ENCODE measurements at regions not wholly inside any gene's neighbourhood (a gene's known extent, or its start where the extent isn't known, plus 50 kb on each side); places are given as distances from the start of the nearest gene placed in this dataset.

- Histone ChIP-seq H3K27me3 (ENCODE audit: insufficient read depth, poor library complexity, severe bottlenecking) (no peaks in the 10 kb centered on the region), H3K4me3 (replicated peaks; ENCODE audit: insufficient read depth, low read length) (no peak overlapping the region), H3K27ac (replicated peaks) (no peak overlapping the region)
- TF ChIP-seq GABPA (IDR thresholded peaks at IDR 0.05; ENCODE audit: low read depth) (no peak), SPI1 (IDR thresholded peaks at IDR 0.05; ENCODE audit: borderline replicate concordance, low read depth) (no peak), REST (IDR thresholded peaks at IDR 0.05; ENCODE audit: insufficient replicate concordance, low read depth) (no peak), POLR2AphosphoS5 (IDR thresholded peaks at IDR 0.05; ENCODE audit: low read depth) (no peak), CTCF (IDR thresholded peaks at IDR 0.05; ENCODE audit: insufficient read depth, low read length) (no peak)
- no peak for DNase-seq (ENCODE audit: low read depth in 1 of 2, low spot score in 1 of 2)
These were observed 237.6 kb upstream of the UBE2E3 start for GRCh38 chr2:180742801-180743200.

GRCh38 chr2:180739070-180739469 is 241.3 kb upstream of the UBE2E3 start:
- TF ChIP-seq SPI1 (IDR thresholded peaks at IDR 0.05; ENCODE audit: borderline replicate concordance, low read depth) (no peak), CTCF (IDR thresholded peaks at IDR 0.05; ENCODE audit: insufficient read depth, low read length) (no peak), GABPA (IDR thresholded peaks at IDR 0.05; ENCODE audit: low read depth) (no peak)
- no peaks in the 10 kb centered on the region for H3K27me3 ChIP-seq (ENCODE audit: insufficient read depth, poor library complexity, severe bottlenecking)
- no peak for DNase-seq (ENCODE audit: low read depth in 1 of 2, low spot score in 1 of 2)
- H3K4me3 ChIP-seq (replicated peaks; ENCODE audit: insufficient read depth, low read length), result no peak overlapping the region
- no peak overlapping the region for H3K27ac ChIP-seq (replicated peaks)

GRCh38 chr2:180735799-180736198 is 244.6 kb upstream of the UBE2E3 start:
- TF ChIP-seq CTCF (IDR thresholded peaks at IDR 0.05; ENCODE audit: insufficient read depth, low read length), result no peak
- no peak for TF ChIP-seq GABPA (IDR thresholded peaks at IDR 0.05; ENCODE audit: low read depth)
- no peak for TF ChIP-seq SPI1 (IDR thresholded peaks at IDR 0.05; ENCODE audit: borderline replicate concordance, low read depth)
- TF ChIP-seq POLR2AphosphoS5 (IDR thresholded peaks at IDR 0.05; ENCODE audit: low read depth), result no peak
- no peak for TF ChIP-seq REST (IDR thresholded peaks at IDR 0.05; ENCODE audit: insufficient replicate concordance, low read depth)
- no peak for DNase-seq (ENCODE audit: low read depth in 1 of 2, low spot score in 1 of 2)
- Histone ChIP-seq H3K27ac (replicated peaks) (no peak overlapping the region), H3K27me3 (ENCODE audit: insufficient read depth, poor library complexity, severe bottlenecking) (no peaks in the 10 kb centered on the region), H3K4me3 (replicated peaks; ENCODE audit: insufficient read depth, low read length) (no peak overlapping the region)

GRCh38 chr2:180734382-180734781 is 246.0 kb upstream of the UBE2E3 start:
- Histone ChIP-seq H3K27ac (replicated peaks) (no peak overlapping the region), H3K27me3 (ENCODE audit: insufficient read depth, poor library complexity, severe bottlenecking) (no peaks in the 10 kb centered on the region), H3K4me3 (replicated peaks; ENCODE audit: insufficient read depth, low read length) (no peak overlapping the region)
- TF ChIP-seq SPI1 (IDR thresholded peaks at IDR 0.05; ENCODE audit: borderline replicate concordance, low read depth) (no peak), CTCF (IDR thresholded peaks at IDR 0.05; ENCODE audit: insufficient read depth, low read length) (no peak), REST (IDR thresholded peaks at IDR 0.05; ENCODE audit: insufficient replicate concordance, low read depth) (no peak), GABPA (IDR thresholded peaks at IDR 0.05; ENCODE audit: low read depth) (no peak), POLR2AphosphoS5 (IDR thresholded peaks at IDR 0.05; ENCODE audit: low read depth) (no peak)
- DNase-seq (ENCODE audit: low read depth in 1 of 2, low spot score in 1 of 2), result no peak
